WTC11 (cell line): ENCODE measurements at regions not wholly inside any gene's neighbourhood (a gene's known extent, or its start where the extent isn't known, plus 50 kb on each side); places are given as distances from the start of the nearest gene placed in this dataset.
"Not testable (repeated sequence)": the region's sequence is repeated elsewhere in the genome, so short reads cannot be mapped to it uniquely, and the experiment has no call there.

Experiments used
- CBFB ChIP-seq: sonication (generic); formaldehyde crosslinking; IDR thresholded peaks from 2 replicates; pipeline ENCODE4 v1.8.1; 2022; ENCODE audit warnings: mild to moderate bottlenecking, low read depth, missing genetic modification reagents
- CTCF ChIP-seq: fragments of 200-600 bp; IDR thresholded peaks from 2 replicates; pipeline ENCODE4 v1.8.0; 2022; ENCODE audit warnings: antibody characterized with exemption
- MYBL2 ChIP-seq: sonication (generic); formaldehyde crosslinking; IDR thresholded peaks from 2 replicates; pipeline ENCODE4 v1.8.1; 2023; ENCODE audit warnings: mild to moderate bottlenecking, moderate library complexity, missing genetic modification reagents
- SP1 ChIP-seq: sonication (generic); formaldehyde crosslinking; conservative IDR thresholded peaks from 2 replicates; pipeline ENCODE4 v1.8.1; 2022; ENCODE audit warnings: missing genetic modification reagents

- TF ChIP-seq CTCF; MYBL2 (CRISPR knock-in tag); SP1; CBFB (CRISPR knock-in tag): not testable (repeated sequence)
Observed at GRCh38 chr2:11951492-11951891, 205.1 kb downstream of the LPIN1 start.
